A673 (cell line): ENCODE measurements at regions not wholly inside any gene's neighbourhood (a gene's known extent, or its start where the extent isn't known, plus 50 kb on each side); places are given as distances from the start of the nearest gene placed in this dataset.

Source experiments
- CTCF ChIP-seq: fragments of 300-800, 200-600 bp; sonication (generic); conservative IDR thresholded peaks from 2 replicates; pipeline ENCODE4 v1.5.1; 2017; ENCODE audit warnings: low read depth, mild to moderate bottlenecking, antibody characterized with exemption, low read length, moderate library complexity, mixed read lengths
- EZH2 ChIP-seq: fragments of 200-600 bp; sonication (generic); IDR thresholded peaks from 2 replicates; pipeline ENCODE4 v1.6.1; 2017; ENCODE audit warnings: borderline replicate concordance, low read depth, mild to moderate bottlenecking, mixed read lengths, antibody characterized with exemption, low read length; ENCODE audit not compliant: poor library complexity, severe bottlenecking

- TF ChIP-seq CTCF (no peak), EZH2 (no peak)
Observed at GRCh38 chr4:57655342-57655741, 545.2 kb upstream of the IGFBP7 start.
